ENCODE measurements at regions not wholly inside any gene's neighbourhood (a gene's known extent, or its start where the extent isn't known, plus 50 kb on each side); places are given as distances from the start of the nearest gene placed in this dataset.

DNA sequence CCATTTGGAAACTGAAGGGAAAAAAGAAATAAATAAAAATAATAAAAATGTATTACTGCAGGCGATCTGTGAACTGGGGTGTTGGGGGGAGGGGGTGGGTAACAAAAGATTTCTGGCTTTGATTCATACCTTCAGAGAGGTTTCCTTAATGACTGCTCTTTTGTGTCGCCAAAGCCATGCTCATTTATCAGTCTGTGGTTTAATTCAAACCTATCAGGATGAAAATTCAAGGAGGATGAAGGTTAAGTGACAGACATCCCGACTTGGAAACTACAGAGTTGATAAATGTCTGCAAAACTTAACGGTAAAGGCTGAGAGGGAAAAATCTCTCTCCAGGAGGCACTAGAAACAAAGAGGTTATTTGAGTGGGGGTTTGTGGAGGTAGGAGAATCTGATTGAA is 278.2 kb downstream of the PSAT1 start:
- WGBS, 2 donors, result 40 to 59% methylated on average over 4 of the region's 4 CpGs
- no peaks in the 10 kb centered on the region for H3K9me3 ChIP-seq
- intact Hi-C loops (cut with DNase I), result no loop called here
- no peaks in the 10 kb centered on the region for H3K36me3 ChIP-seq
- no peaks in the 10 kb centered on the region for H3K4me1 ChIP-seq
- no peak for TF ChIP-seq POLR2A (IDR thresholded peaks at IDR 0.05)
- TF ChIP-seq, protein P1, sequence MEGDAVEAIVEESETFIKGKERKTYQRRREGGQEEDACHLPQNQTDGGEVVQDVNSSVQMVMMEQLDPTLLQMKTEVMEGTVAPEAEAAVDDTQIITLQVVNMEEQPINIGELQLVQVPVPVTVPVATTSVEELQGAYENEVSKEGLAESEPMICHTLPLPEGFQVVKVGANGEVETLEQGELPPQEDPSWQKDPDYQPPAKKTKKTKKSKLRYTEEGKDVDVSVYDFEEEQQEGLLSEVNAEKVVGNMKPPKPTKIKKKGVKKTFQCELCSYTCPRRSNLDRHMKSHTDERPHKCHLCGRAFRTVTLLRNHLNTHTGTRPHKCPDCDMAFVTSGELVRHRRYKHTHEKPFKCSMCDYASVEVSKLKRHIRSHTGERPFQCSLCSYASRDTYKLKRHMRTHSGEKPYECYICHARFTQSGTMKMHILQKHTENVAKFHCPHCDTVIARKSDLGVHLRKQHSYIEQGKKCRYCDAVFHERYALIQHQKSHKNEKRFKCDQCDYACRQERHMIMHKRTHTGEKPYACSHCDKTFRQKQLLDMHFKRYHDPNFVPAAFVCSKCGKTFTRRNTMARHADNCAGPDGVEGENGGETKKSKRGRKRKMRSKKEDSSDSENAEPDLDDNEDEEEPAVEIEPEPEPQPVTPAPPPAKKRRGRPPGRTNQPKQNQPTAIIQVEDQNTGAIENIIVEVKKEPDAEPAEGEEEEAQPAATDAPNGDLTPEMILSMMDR (IDR thresholded peaks at IDR 0.05), result no peak
- no peaks in the 10 kb centered on the region for H3K27me3 ChIP-seq
- no peak overlapping the region for H3K27ac ChIP-seq
- no peak overlapping the region for H3K4me3 ChIP-seq (replicated peaks in 1 of 3)
- no peak for DNase-seq

DNA sequence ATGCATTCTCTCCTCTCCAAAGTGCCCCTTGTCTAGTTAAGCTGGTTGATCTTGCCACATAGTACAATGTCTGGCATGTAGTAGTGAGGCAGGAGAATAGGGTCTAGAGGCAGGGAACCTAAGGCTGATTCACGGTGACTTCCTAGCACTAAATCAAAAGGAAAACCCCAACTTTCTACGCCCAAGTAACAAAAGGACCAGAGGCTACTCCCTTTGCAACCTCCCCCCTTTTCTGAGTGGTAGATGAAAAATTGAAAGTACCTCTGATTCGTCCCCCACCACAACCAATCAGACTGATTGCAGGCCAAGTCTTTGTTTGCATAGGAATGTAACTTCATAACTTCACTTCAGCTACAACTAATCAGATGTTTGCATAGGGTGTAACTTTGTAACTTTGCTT is 278.8 kb downstream of the PSAT1 start:
- Histone ChIP-seq H3K9me3 (no peaks in the 10 kb centered on the region), H3K4me3 (replicated peaks in 1 of 3) (no peak overlapping the region), H3K4me1 (no peaks in the 10 kb centered on the region), H3K36me3 (no peaks in the 10 kb centered on the region), H3K27me3 (no peaks in the 10 kb centered on the region), H3K27ac (no peak overlapping the region)
- intact Hi-C loops (cut with DNase I), result no loop called here
- WGBS, 2 donors, result 90 to 92% methylated on average over 3 of the region's 3 CpGs
- no peak for DNase-seq
- TF ChIP-seq POLR2A (IDR thresholded peaks at IDR 0.05), result no peak
- TF ChIP-seq, protein P1 (IDR thresholded peaks at IDR 0.05), result no peak

DNA sequence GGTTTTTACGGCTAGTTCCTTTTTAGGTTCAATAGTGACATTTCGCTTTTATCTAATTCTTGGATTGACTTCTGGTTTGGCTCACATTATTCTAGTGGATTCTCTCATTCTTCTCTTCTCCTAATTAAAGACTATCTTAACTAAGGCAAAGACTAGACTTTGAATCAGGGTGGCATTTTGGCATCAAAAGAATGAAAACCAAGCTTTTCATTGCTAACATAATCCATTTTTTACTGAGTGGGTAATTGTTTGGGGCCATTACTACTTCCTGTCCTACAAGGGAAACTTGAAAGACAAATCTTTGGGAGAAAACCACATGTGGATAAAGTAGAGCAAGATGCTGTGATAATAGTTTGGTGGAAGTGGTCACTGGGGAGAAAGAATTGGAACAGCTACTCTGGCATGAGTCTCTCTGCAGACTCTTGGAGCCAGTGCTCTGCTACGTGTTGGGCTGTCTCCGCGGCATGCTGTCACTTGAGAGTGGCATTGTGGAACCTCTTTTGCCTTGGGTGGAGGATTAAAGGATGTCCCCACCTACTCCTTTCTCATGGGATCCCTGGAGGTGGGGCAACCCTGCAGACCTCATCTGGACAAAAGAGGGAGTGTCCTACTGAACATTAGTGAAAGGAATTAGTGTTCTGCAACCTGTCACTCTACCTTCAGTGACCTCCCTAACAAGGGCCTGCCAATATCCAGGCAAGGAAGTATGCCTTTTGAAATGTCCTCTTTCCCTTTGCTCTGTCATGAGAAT is 280.4 kb downstream of the PSAT1 start:
- intact Hi-C loops (cut with DNase I), result no loop called here
- Histone ChIP-seq H3K4me1 (no peaks in the 10 kb centered on the region), H3K27ac (no peak overlapping the region), H3K9me3 (no peaks in the 10 kb centered on the region), H3K27me3 (no peaks in the 10 kb centered on the region), H3K4me3 (replicated peaks in 1 of 3) (no peak overlapping the region), H3K36me3 (no peaks in the 10 kb centered on the region)
- no peak for DNase-seq
- 86 to 89% methylated on average over 5 of the region's 5 CpGs for WGBS, 2 donors
- TF ChIP-seq, protein P1 (IDR thresholded peaks at IDR 0.05), result no peak
- TF ChIP-seq POLR2A (IDR thresholded peaks at IDR 0.05), result no peak

DNA sequence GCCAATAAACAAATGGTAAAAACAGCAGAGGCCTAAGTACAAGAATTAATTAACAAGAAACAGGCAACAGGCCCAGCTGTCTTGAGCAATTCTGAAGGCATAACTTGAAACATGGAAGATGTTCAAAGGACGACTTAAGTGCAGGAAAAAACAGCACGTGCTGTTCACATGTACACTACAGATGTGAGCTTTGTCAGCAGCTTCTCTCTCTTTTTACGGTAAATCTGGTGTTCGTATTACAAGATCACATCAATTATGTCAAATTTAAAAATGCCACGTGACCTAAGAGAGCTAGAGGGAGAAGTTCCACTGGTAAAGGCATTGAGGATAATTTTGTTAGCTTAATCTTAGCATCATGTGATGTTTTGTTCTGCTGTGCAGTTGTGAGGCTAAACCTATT is 281.1 kb downstream of the PSAT1 start:
- no peaks in the 10 kb centered on the region for H3K4me1 ChIP-seq
- no peaks in the 10 kb centered on the region for H3K9me3 ChIP-seq
- TF ChIP-seq POLR2A (IDR thresholded peaks at IDR 0.05), result no peak
- TF ChIP-seq, protein P1 (IDR thresholded peaks at IDR 0.05), result no peak
- intact Hi-C loops (cut with DNase I), result no loop called here
- no peak overlapping the region for H3K4me3 ChIP-seq (replicated peaks in 1 of 3)
- no peaks in the 10 kb centered on the region for H3K36me3 ChIP-seq
- no peak for DNase-seq
- no peak overlapping the region for H3K27ac ChIP-seq
- no peaks in the 10 kb centered on the region for H3K27me3 ChIP-seq
- 86 to 88% methylated on average over 5 of the region's 5 CpGs for WGBS, 2 donors

DNA sequence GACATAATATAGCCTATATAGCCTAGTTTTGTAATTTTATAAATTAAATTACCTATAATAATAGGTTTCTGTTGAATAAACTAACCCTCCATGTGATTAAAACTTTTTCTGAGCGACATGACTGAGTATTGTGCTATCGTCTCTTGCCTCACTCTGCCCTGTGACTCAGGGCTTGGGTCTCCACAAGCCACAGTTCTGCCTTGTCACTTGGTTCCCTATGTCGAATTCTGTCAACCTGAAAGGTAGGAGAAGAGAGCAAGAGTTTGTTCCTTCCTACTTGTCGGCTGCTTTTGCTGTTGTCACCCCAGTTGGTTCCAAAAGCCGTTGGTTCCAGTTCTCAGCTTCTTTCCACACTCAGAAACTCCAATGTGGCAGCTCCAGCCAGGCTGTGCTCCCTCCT is 285.9 kb downstream of the PSAT1 start:
- no peak for DNase-seq
- no peaks in the 10 kb centered on the region for H3K27me3 ChIP-seq
- H3K27ac ChIP-seq, result no peak overlapping the region
- no peaks in the 10 kb centered on the region for H3K4me1 ChIP-seq
- no peak for TF ChIP-seq POLR2A (IDR thresholded peaks at IDR 0.05)
- TF ChIP-seq, protein P1 (IDR thresholded peaks at IDR 0.05), result no peak
- no peak overlapping the region for H3K4me3 ChIP-seq (replicated peaks in 1 of 3)
- WGBS, 2 donors, result 84 to 92% methylated on average over 5 of the region's 5 CpGs
- H3K9me3 ChIP-seq, result no peaks in the 10 kb centered on the region
- no peaks in the 10 kb centered on the region for H3K36me3 ChIP-seq
- intact Hi-C loops (cut with DNase I), result no loop called here

Data from thyroid gland (tissue), 4 donors.